HG03039 (cell line): ENCODE measurements at regions not wholly inside any gene's neighbourhood (a gene's known extent, or its start where the extent isn't known, plus 50 kb on each side); places are given as distances from the start of the nearest gene placed in this dataset.
"Not testable (repeated sequence)": the region's sequence is repeated elsewhere in the genome, so short reads cannot be mapped to it uniquely, and the experiment has no call there.

ENCODE experiments used
- ATAC-seq: cut with Tn5 transposase; IDR thresholded peaks from one replicate; pipeline ENCODE4 v1.9.1; 2021; ENCODE audit warnings: mild to moderate bottlenecking, moderate library complexity; ENCODE audit not compliant: unreplicated experiment

- ATAC-seq, result no peak
These were observed 1993.8 kb downstream of the ARAP2 start for GRCh38 chr4:34250562-34250961.

DNA sequence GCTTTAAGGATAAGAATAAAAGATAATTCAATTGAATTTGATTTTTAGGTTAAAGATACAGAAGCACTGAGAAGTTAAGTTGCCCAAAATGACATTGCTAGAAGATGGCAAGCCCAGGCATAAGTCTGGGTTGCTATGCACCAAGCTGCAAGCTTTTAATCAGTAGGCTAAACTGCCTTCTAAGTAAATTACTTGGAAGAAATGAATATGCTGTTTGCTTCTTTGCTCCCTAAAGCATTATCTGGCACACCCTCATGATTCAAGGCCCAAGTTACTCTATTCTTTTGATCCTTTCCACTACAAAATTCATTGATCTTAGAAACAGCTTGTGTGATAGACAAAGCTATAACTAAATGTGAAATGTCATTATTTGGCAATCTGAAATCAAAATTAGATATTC lies 1991.1 kb downstream of the ARAP2 start:
- no peak for ATAC-seq

DNA sequence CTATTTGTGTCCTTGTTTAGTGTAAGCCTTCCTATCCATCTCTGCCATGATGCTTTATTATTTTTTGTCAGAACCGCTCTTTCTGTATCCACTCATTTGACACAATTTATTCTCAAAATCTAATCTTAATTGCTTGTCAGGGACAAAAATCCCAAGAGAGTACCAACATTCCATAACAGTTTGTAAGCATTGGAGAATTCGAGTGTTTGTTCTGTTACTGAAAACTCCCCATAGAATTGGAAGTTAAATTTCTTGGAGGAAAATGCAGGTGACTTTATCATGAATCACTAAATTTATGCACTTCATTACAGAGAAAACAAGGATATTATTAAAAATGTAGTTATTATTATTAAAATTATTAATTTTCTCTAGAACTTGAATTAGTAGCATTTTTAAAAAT lies 1986.1 kb downstream of the ARAP2 start:
- ATAC-seq, result no peak

GRCh38 chr4:34261799-34262314 lies 1982.5 kb downstream of the ARAP2 start:
- ATAC-seq, result no peak

DNA sequence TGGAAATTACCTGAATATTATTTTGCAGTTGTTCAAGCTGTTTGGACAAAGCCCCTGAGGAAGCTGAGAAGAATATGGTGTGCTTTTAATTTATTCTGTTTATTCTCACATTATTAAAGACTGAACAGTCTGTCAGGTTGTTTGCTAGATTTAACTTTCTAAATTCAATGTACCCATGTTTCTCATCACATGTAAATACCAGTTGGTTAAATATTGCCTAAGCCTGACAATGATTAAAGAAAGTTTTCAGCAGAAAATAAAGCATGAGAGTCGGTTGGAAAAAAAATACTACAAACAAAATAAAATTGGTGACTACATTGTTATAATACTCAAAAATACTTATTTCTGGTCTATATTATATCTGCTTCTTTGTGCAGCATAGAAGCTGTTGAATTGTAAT lies 1974.7 kb downstream of the ARAP2 start:
- no peak for ATAC-seq

GRCh38 chr4:34271479-34272355 lies 1972.6 kb downstream of the ARAP2 start:
- no peak for ATAC-seq

DNA sequence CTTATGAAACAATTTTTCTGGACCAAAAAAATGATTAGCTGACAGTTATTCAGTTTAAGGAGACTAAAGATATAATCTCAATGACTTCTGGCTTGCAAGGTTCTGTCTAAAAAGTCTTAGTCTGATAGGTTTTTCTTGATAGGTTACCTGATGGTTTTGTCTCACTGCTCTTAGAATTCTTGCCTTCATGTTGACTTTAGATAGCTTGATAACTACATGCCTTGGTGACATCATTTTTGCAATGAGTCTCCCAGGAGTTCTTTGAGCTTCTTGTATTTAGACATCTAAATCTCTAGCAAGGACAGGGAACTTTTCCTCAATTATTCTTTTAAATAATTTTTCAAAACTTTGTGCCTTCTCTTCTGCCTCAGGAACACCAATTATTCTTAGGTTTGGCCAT lies 1965.3 kb downstream of the ARAP2 start:
- no peak for ATAC-seq

DNA sequence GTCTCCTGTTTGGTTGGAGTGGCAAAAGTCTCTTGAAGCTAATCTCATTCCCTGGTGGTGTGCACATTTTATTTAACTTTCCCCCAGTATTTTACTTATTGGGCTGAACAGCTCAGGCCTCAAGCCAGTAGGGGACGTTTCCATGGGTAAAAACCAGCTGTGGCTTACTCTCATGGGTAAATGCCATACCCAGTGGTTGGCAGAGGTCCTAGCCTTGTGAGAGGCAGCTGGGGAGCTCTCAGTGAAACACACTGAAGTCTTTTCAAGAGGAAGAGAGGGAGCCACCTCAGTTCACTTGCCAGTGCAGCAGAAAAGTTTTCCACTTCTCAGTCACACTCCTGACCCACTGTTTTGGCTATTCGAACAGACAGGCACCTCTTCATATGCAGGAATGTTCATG lies 1964.2 kb downstream of the ARAP2 start:
- no peak for ATAC-seq

- no peak for ATAC-seq
These were observed 1962.5 kb downstream of the ARAP2 start for GRCh38 chr4:34281826-34282225.

GRCh38 chr4:34289489-34289888 lies 1954.8 kb downstream of the ARAP2 start:
- ATAC-seq, result no peak

- ATAC-seq, result no peak
These were observed 1954.4 kb downstream of the ARAP2 start for GRCh38 chr4:34289962-34290361.

- ATAC-seq, result no peak
These were observed 1950.9 kb downstream of the ARAP2 start for GRCh38 chr4:34293459-34293858.

GRCh38 chr4:34309383-34309906 lies 1934.9 kb downstream of the ARAP2 start:
- ATAC-seq, result no peak

DNA sequence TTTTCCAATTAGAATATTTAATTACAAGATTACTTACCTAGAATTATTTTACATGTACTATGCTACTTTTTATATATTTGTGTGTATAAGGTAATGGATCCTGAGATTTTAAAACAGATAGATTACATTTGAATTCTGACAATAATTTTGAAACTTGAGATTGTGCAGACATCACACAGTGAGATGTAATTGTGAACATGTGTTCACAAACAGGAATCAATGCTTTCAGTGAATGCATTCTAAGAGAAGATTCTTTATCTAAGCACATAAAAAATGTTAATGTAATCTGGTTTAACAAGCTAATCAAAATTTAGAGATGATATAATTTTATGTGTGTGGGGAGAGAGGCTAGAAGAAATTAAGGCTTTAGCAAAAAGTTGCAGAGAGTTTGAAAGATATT lies 1925.5 kb downstream of the ARAP2 start:
- ATAC-seq, result no peak

DNA sequence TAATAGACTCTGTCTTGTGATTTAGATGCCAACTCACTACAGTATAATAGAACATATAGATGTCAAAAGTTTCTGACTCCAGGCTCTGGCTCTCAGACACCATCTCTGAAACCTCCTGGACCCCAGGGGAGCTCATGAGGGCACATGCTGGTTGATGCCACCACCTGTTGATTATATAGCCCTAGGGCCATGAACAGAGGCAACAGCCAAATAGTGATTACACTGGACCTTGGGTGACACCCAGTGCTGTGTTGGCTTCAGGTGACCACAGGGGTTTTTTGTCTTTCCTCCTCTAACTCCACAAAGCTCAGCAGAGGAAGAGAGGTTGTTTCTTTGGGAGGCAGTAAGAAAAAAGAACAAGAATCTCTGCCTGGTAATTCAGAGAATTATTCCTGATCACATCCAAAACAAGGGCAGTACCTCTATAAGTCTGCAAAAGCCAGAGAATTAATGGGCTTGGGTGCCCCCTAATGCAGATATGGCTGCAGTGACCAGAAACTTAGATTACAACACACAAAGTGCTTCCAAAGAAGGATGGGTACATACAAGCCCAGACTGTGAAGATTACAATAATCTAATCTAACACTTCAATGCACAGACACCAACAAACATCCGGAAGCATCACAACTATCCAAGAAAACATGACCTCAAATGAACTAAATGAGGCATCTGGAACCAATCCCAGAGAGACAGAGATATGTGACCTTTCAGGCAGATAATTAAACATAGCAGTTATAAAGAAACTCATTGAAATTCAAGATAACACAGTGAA lies 1920.6 kb downstream of the ARAP2 start:
- no peak for ATAC-seq

GRCh38 chr4:34328939-34329338 lies 1915.4 kb downstream of the ARAP2 start:
- no peak for ATAC-seq

- ATAC-seq, result not testable (repeated sequence)
These were observed 1909.2 kb downstream of the ARAP2 start for GRCh38 chr4:34335156-34335555.

- not testable (repeated sequence) for ATAC-seq
These were observed 1908.8 kb downstream of the ARAP2 start for GRCh38 chr4:34335556-34335955.

DNA sequence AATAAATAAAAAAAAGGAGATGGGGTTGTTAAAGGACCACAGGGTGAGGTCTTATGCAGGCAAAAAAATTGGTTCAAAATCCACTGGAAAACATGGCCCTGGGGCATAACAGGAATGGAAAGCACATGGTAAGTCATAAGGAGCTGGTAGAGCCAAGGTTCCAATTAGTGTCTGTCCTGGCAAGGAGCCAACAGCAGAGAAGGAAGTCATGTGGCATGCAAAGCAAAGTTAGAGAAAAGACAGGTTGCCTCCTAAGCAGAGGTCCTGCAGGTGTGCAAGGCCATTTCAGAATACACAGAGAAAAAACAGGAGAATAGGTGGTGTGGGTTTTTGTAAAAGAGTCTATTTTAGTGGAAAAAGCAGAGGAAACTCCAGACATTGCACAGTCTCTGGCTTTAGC lies 1881.7 kb downstream of the ARAP2 start:
- no peak for ATAC-seq

GRCh38 chr4:34363842-34364241 lies 1880.5 kb downstream of the ARAP2 start:
- ATAC-seq, result no peak

DNA sequence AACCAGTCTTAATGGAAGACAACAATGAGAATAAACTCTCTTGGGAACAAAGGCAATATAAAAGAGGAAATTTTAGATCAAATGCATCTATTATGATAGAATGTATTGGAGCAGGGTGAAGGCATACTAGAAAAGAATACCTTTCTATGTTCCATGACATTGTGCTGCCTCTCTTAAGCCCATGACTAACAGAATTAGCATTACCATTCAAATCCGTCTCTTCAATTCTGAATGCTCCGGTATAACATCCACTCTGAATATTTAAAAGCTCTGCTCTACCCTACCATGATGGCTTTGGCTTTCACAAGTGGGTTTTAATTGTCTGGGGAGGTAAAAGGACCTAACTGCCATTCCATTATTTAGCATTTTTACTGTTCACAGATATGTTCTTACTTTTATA lies 1878.4 kb downstream of the ARAP2 start:
- no peak for ATAC-seq

DNA sequence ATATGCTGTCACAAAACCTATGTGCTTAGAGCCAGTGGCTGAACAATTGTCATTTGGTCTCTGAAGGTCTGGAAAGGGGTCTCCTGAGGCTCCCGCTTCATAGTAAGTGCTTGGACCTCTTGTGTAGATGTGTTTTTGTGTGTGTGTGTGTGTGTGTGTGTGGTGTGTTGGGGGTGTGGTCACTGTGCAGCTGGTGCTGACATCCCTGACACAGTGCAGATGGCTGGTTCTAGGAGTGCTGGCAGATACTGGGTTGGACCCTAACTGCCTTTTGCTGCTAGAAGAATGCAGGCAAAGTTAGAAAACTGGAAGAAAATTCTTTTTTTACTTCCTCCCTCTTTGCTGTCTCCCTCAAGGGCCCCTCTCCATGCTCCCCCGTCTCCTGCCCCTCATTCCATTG lies 1872.6 kb downstream of the ARAP2 start:
- ATAC-seq, result no peak
